HG03432 (cell line): ENCODE measurements at regions not wholly inside any gene's neighbourhood (a gene's known extent, or its start where the extent isn't known, plus 50 kb on each side); places are given as distances from the start of the nearest gene placed in this dataset.
"Not testable (repeated sequence)": the region's sequence is repeated elsewhere in the genome, so short reads cannot be mapped to it uniquely, and the experiment has no call there.

ENCODE experiments used
- ATAC-seq: cut with Tn5 transposase; IDR thresholded peaks from one replicate; pipeline ENCODE4 v1.9.1; 2021; ENCODE audit warnings: mild to moderate bottlenecking, moderate library complexity; ENCODE audit not compliant: unreplicated experiment

GRCh38 chr1:117753232-117753631 is 147.4 kb downstream of the TENT5C start:
- ATAC-seq, result no peak

GRCh38 chr1:117753652-117754051 is 147.8 kb downstream of the TENT5C start:
- ATAC-seq, result no peak

- no peak for ATAC-seq
Measured at GRCh38 chr1:117754061-117754969, 148.5 kb downstream of the TENT5C start.

- no peak for ATAC-seq
Measured at GRCh38 chr1:117757668-117758067, 151.8 kb downstream of the TENT5C start.

GRCh38 chr1:117758444-117759316 is 152.8 kb downstream of the TENT5C start:
- peak; percentile 83 for ATAC-seq

- no peak for ATAC-seq
Measured at GRCh38 chr1:117759535-117759934, 153.7 kb downstream of the TENT5C start.

GRCh38 chr1:117760069-117760468 is 154.2 kb downstream of the TENT5C start:
- no peak for ATAC-seq

GRCh38 chr1:117760485-117760884 is 154.6 kb downstream of the TENT5C start:
- ATAC-seq, result no peak

- ATAC-seq, result not testable (repeated sequence)
Measured at GRCh38 chr1:117767756-117768155, 161.7 kb downstream of the GDAP2 start.

GRCh38 chr1:117770981-117771531 is 158.4 kb downstream of the GDAP2 start:
- ATAC-seq, result no peak

GRCh38 chr1:117779364-117779763 is 150.1 kb downstream of the GDAP2 start:
- ATAC-seq, result no peak

- no peak for ATAC-seq
Measured at GRCh38 chr1:117780687-117781475, 148.5 kb downstream of the GDAP2 start.

GRCh38 chr1:117782056-117782455 is 147.4 kb downstream of the GDAP2 start:
- no peak for ATAC-seq

- ATAC-seq, result no peak
Measured at GRCh38 chr1:117783606-117784396, 145.6 kb downstream of the GDAP2 start.

GRCh38 chr1:117788014-117788413 is 141.4 kb downstream of the GDAP2 start:
- ATAC-seq, result no peak

GRCh38 chr1:117793413-117793812 is 136.0 kb downstream of the GDAP2 start:
- ATAC-seq, result no peak

- ATAC-seq, result no peak
Measured at GRCh38 chr1:117794073-117794472, 135.3 kb downstream of the GDAP2 start.

- no peak for ATAC-seq
Measured at GRCh38 chr1:117795190-117795589, 134.2 kb downstream of the GDAP2 start.

- ATAC-seq, result no peak
Measured at GRCh38 chr1:117795792-117796191, 133.6 kb downstream of the GDAP2 start.

GRCh38 chr1:117796226-117796625 is 133.2 kb downstream of the GDAP2 start:
- ATAC-seq, result no peak
